Right lobe of liver (tissue), 4 donors: ENCODE measurements at regions not wholly inside any gene's neighbourhood (a gene's known extent, or its start where the extent isn't known, plus 50 kb on each side); places are given as distances from the start of the nearest gene placed in this dataset.

ENCODE experiments used
- CTCF ChIP-seq, 4 donors: fragments of 200-600 bp in 3 of 4; fragments of 450-650 bp in 1 of 4; IDR thresholded peaks; one replicate each; pipeline versions ENCODE4 v1.5.1 to v1.8.0; 2016 to 2022; ENCODE audit warnings: antibody characterized with exemption in 4 of 4, mild to moderate bottlenecking in 2 of 4
- POLR2A ChIP-seq: fragments of 450-650 bp; IDR thresholded peaks from one replicate; pipeline ENCODE4 v1.6.1; 2017; ENCODE audit warnings: antibody characterized with exemption, mild to moderate bottlenecking
- donor health status: DM: no; HTN: no; CAD: no.
- donor health status: DM: no; HTN: no; CAD: no.
- donor health status: DM: no; HTN: yes; CAD: no.

GRCh38 chr2:776038-776437 lies 98.8 kb upstream of the TMEM18 start:
- TF ChIP-seq CTCF (IDR thresholded peaks at IDR 0.05) (no peak), POLR2A (no peak)
